ENCODE measurements at regions not wholly inside any gene's neighbourhood (a gene's known extent, or its start where the extent isn't known, plus 50 kb on each side); places are given as distances from the start of the nearest gene placed in this dataset.

- H3K27me3 ChIP-seq (ENCODE audit: control insufficient read depth, insufficient read depth, low read length), result no peaks in the 10 kb centered on the region
- no peak overlapping the region for H3K4me3 ChIP-seq (ENCODE audit: low read depth, low read length)
- no peak for DNase-seq (ENCODE audit: low read depth)
- TF ChIP-seq CTCF (IDR thresholded peaks at IDR 0.05; ENCODE audit: insufficient read depth, low read length, severe bottlenecking), result no peak
- no peak for FAIRE-seq
- no peaks in the 10 kb centered on the region for H3K36me3 ChIP-seq (ENCODE audit: control insufficient read depth, insufficient read depth, low read length)
These were observed 151.1 kb downstream of the CXCL12 start for GRCh38 chr10:44233561-44234482.

GRCh38 chr10:44217274-44217820 lies 167.6 kb downstream of the CXCL12 start:
- no peak overlapping the region for H3K4me3 ChIP-seq (ENCODE audit: low read depth, low read length)
- DNase-seq (ENCODE audit: low read depth), result no peak
- H3K36me3 ChIP-seq (ENCODE audit: control insufficient read depth, insufficient read depth, low read length), result no peaks in the 10 kb centered on the region
- TF ChIP-seq CTCF (IDR thresholded peaks at IDR 0.05; ENCODE audit: insufficient read depth, low read length, severe bottlenecking), result no peak
- H3K27me3 ChIP-seq (ENCODE audit: control insufficient read depth, insufficient read depth, low read length), result no peaks in the 10 kb centered on the region
- FAIRE-seq, result no peak

DNA sequence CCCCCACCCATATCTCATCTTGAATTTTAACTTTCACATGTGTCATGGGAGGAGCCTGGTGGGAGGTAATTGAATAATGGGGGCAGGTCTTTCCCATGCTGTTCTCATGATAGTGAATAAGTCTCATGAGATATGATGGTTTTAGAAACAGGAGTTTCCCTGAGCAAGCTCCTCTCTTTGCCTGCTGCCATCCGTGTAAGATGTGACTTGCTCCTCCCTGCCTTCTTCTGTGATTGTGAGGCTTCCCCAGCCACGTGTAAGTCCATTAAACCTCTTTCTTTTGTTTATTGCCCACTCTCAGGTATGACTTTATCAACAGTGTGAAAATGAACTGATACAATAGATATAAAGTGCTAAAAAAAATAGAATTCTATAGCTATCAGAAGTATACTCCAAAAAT lies 168.8 kb downstream of the CXCL12 start:
- DNase-seq (ENCODE audit: low read depth), result no peak
- no peak for TF ChIP-seq CTCF (IDR thresholded peaks at IDR 0.05; ENCODE audit: insufficient read depth, low read length, severe bottlenecking)
- no peak for FAIRE-seq

DNA sequence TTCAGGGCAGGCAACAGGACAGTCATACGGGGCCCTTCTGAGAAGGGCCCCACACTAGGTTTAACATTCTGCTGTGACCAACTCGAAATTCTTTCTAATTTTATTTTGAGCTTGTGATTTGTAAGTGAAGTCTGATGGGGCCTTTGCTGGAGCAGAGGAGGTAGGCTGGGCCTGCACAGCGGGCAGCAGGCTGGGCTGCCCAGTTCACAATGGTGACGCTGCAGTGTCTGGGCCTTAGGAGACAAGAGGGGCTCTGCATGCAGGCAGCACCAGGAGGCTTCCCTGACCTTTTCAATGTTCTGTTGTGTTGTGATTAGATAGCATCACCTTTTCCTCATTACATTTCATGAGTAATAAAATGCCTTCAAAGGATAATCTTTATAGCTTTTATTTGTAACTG lies 175.1 kb downstream of the CXCL12 start:
- Histone ChIP-seq H3K4me3 (ENCODE audit: low read depth, low read length) (no peak overlapping the region), H3K27me3 (ENCODE audit: control insufficient read depth, insufficient read depth, low read length) (no peaks in the 10 kb centered on the region), H3K36me3 (ENCODE audit: control insufficient read depth, insufficient read depth, low read length) (no peaks in the 10 kb centered on the region)
- DNase-seq (ENCODE audit: low read depth), result no peak
- no peak for TF ChIP-seq CTCF (IDR thresholded peaks at IDR 0.05; ENCODE audit: insufficient read depth, low read length, severe bottlenecking)
- no peak for FAIRE-seq

More for the DNA sequence above, 168.8 kb downstream of the CXCL12 start:
- Histone ChIP-seq H3K4me3 (ENCODE audit: low read depth, low read length) (no peak overlapping the region), H3K36me3 (ENCODE audit: control insufficient read depth, insufficient read depth, low read length) (no peaks in the 10 kb centered on the region), H3K27me3 (ENCODE audit: control insufficient read depth, insufficient read depth, low read length) (no peaks in the 10 kb centered on the region)

GRCh38 chr10:44207160-44207559 lies 177.7 kb downstream of the CXCL12 start:
- FAIRE-seq, result no peak
- no peak for DNase-seq (ENCODE audit: low read depth)

More at GRCh38 chr10:44207160-44207559, 177.7 kb downstream of the CXCL12 start:
- Histone ChIP-seq H3K27me3 (ENCODE audit: control insufficient read depth, insufficient read depth, low read length) (no peaks in the 10 kb centered on the region), H3K36me3 (ENCODE audit: control insufficient read depth, insufficient read depth, low read length) (no peaks in the 10 kb centered on the region), H3K4me3 (ENCODE audit: low read depth, low read length) (no peak overlapping the region)
- no peak for TF ChIP-seq CTCF (IDR thresholded peaks at IDR 0.05; ENCODE audit: insufficient read depth, low read length, severe bottlenecking)

All from bronchial epithelial cell (primary cell).